WERI-Rb-1 (cell line): ENCODE measurements at regions not wholly inside any gene's neighbourhood (a gene's known extent, or its start where the extent isn't known, plus 50 kb on each side); places are given as distances from the start of the nearest gene placed in this dataset.
"Not testable (repeated sequence)": the region's sequence is repeated elsewhere in the genome, so short reads cannot be mapped to it uniquely, and the experiment has no call there.

Experiments used
- DNase-seq: peaks from one replicate; pipeline ENCODE4 v3.0.0-alpha.2; 2020
- H3K27ac ChIP-seq: fragments of 250-450 bp; sonication (Bioruptor Pico); 2 replicates; pipeline ENCODE4 v1.5.1; 2020; ENCODE audit warnings: mild to moderate bottlenecking, moderate library complexity
- H3K27me3 ChIP-seq: fragments of 250-450 bp; sonication (Bioruptor Pico); 2 replicates; pipeline ENCODE4 v1.5.1; 2021; ENCODE audit warnings: mild to moderate bottlenecking, low read depth, moderate library complexity; ENCODE audit not compliant: insufficient read depth, severe bottlenecking
- H3K36me3 ChIP-seq: fragments of 250-450 bp; sonication (Bioruptor Pico); 2 replicates; pipeline ENCODE4 v1.5.1; 2020; ENCODE audit warnings: mild to moderate bottlenecking, moderate library complexity
- H3K4me3 ChIP-seq: 2 replicates; pipeline ENCODE4 v1.5.1; 2011; ENCODE audit warnings: low read depth, mild to moderate bottlenecking, control low read depth, low read length
- H3K9me3 ChIP-seq: fragments of 250-450 bp; sonication (Bioruptor Pico); 2 replicates; pipeline ENCODE4 v1.5.1; 2021; ENCODE audit warnings: mild to moderate bottlenecking, moderate library complexity; ENCODE audit not compliant: severe bottlenecking
- TF ChIP-seq, protein P1 (sequence below): IDR thresholded peaks from 2 replicates; pipeline ENCODE4 v1.5.1; 2011; ENCODE audit warnings: low read depth, mild to moderate bottlenecking, control low read depth, inconsistent platforms, low read length

DNA sequence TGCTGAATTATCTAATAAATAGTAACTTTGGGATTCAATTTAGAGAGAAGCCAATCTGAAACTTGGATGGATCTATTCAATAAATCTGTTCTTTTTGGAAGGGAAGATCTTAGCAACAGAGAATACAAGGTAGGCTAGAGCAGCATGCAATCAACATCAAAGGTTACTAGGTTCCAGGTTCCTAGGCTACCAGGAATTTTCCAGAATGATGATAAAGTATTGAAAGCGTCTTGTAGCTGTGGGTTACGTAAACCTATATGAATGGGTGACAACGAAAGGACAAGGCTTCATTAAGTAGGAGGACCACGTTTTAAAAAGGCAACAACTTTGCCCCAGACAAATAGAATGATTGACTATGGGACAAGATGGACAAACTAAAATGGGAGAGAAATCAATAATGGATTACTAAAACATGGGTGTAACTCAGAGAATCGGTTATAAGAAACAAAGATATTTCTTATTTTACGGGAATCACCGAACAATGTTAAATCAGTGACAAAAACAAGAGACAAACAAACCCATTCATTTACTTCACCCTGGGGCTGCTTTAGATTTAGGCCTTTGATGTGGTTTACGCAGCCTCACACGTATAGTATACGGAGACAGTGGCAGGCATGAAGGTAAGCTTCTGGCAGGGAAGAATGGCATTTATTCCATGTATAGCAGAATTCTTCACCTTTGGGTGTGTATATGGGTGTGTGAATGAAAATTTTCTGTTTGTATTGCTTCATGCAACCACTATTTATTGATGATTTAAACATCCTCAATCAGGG is 732.6 kb upstream of the PABPC4L start:
- Histone ChIP-seq H3K9me3 (no peaks in the 10 kb centered on the region), H3K36me3 (no peaks in the 10 kb centered on the region), H3K27me3 (no peaks in the 10 kb centered on the region), H3K27ac (no peak overlapping the region), H3K4me3 (no peak overlapping the region)
- TF ChIP-seq, protein P1, sequence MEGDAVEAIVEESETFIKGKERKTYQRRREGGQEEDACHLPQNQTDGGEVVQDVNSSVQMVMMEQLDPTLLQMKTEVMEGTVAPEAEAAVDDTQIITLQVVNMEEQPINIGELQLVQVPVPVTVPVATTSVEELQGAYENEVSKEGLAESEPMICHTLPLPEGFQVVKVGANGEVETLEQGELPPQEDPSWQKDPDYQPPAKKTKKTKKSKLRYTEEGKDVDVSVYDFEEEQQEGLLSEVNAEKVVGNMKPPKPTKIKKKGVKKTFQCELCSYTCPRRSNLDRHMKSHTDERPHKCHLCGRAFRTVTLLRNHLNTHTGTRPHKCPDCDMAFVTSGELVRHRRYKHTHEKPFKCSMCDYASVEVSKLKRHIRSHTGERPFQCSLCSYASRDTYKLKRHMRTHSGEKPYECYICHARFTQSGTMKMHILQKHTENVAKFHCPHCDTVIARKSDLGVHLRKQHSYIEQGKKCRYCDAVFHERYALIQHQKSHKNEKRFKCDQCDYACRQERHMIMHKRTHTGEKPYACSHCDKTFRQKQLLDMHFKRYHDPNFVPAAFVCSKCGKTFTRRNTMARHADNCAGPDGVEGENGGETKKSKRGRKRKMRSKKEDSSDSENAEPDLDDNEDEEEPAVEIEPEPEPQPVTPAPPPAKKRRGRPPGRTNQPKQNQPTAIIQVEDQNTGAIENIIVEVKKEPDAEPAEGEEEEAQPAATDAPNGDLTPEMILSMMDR, result no peak
- no peak for DNase-seq

DNA sequence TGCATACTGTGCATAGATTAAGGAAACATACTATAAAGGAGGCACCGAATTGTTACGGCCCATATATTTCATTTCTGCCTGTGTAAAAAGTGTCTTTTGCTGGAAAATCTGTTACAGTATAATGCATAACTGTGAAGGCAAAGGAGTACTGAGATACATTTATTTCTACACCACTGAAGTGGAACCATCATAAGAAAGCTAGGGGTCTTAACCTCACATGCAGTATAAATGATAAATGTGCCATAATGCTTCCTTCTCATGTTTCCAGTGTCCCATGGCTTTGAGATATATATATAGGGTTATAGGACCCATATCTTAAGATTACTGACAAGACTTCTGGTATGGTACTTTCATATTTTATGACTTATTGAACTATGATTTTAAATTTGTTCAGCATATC is 713.8 kb upstream of the PABPC4L start:
- no peaks in the 10 kb centered on the region for H3K36me3 ChIP-seq
- H3K9me3 ChIP-seq, result no peaks in the 10 kb centered on the region
- TF ChIP-seq, protein P1, result no peak
- no peak for DNase-seq
- no peak overlapping the region for H3K4me3 ChIP-seq
- H3K27me3 ChIP-seq, result no peaks in the 10 kb centered on the region
- H3K27ac ChIP-seq, result no peak overlapping the region

DNA sequence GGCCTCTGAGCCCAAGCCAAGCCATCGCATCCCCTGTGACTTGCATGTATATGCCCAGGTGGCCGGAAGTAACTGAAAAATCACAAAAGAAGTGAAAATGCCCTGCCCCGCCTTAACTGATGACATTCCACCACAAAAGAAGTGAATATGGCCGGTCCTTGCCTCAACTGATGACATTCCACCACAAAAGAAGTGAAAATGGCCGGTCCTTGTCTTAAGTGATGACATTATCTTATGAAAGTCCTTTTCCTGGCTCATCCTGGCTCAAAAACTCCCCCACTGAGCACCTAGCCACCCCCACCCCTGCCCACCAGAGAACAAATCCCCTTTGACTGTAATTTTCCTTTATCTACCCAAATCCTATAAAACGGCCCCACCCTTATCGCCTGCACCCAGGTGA is 712.7 kb upstream of the PABPC4L start:
- H3K36me3 ChIP-seq, H3K27ac ChIP-seq, H3K9me3 ChIP-seq, H3K27me3 ChIP-seq, H3K4me3 ChIP-seq, DNase-seq: not testable (repeated sequence)

DNA sequence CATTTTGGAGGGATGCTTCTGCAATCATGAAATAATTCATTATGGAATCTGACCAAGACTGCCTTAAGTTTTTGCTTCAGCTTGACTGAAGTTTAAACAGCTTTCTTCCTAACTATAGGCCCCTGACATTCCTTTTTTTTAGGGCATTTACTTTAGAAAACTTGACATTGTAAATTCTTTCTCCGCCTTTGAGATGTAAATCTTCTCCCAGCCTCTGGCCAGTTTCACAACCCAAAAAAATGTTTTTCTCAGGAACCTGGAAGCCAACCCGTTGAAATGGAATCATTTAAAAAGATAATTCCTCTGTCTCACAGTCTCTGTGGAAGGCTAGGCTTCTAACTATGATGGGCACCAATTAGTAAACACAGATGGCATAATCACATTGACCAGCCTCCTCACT is 710.4 kb upstream of the PABPC4L start:
- TF ChIP-seq, protein P1, result no peak
- Histone ChIP-seq H3K9me3 (no peaks in the 10 kb centered on the region), H3K4me3 (no peak overlapping the region), H3K27ac (no peak overlapping the region), H3K36me3 (no peaks in the 10 kb centered on the region), H3K27me3 (no peaks in the 10 kb centered on the region)
- DNase-seq, result no peak

DNA sequence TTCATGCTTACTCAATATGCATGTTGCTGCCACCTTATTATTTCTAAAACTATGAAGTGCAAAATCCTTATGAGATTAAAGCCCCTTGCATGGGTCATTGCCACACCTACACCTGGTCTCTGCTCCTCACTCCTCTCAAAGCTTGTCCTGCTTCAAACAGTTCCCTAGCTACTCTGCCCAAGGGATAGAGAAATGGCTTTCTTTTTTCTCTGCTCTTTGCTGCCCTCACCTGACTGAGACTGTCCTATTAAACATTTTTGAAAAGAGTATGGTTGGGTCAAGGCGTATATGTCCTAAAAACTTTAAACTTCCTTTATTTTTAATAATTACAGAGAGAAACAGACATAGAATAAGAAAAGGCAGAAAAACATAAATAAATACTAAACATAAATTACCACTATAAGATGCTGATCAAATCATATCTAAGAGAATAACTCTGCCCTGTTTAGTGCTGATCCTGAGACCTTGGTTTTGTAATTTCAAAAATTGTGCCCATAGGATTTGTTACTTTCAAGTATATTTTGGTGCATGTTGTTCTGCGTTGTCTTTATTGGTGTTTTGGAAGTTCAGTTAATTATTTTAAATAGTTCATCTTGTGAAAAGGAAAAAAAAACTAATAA is 704.9 kb upstream of the PABPC4L start:
- Histone ChIP-seq H3K27ac (no peak overlapping the region), H3K4me3 (no peak overlapping the region), H3K27me3 (no peaks in the 10 kb centered on the region), H3K36me3 (no peaks in the 10 kb centered on the region), H3K9me3 (no peaks in the 10 kb centered on the region)
- TF ChIP-seq, protein P1, result peak; percentile 50; the same call in 1 of the 2 replicates
- peak; percentile 17 for DNase-seq

DNA sequence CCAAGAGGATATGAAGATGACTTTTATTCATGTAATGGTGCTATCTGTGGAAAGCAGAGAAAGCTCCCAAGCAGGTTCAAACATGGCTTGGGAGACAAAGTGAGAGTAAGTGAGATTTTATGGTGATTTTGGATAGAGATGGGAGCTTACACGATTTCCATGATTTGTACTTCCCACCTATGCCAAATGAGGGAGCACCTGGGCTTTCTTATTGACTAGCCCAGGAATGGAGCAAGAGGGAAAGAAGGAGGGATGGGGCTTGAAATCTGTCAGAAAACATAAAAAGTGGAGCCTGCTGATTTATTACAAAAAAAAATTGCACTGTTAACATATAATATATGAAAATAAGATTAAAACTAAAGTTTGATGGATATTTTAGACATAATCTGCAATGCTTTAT is 703.5 kb upstream of the PABPC4L start:
- no peak for DNase-seq
- Histone ChIP-seq H3K4me3 (no peak overlapping the region), H3K9me3 (no peaks in the 10 kb centered on the region), H3K27ac (no peak overlapping the region), H3K27me3 (no peaks in the 10 kb centered on the region), H3K36me3 (no peaks in the 10 kb centered on the region)
- TF ChIP-seq, protein P1, result peak; percentile 24; the same call in 1 of the 2 replicates
